ENCODE measurements at regions not wholly inside any gene's neighbourhood (a gene's known extent, or its start where the extent isn't known, plus 50 kb on each side); places are given as distances from the start of the nearest gene placed in this dataset.

- H3K27ac Mint-ChIP-seq (ENCODE audit: low read depth, unreplicated experiment) = peak overlapping the region; percentile 93
- BruUV-seq (replicated peaks) = no TSS peak
- CTCF ChIA-PET = no interaction called here
- POLR2A ChIA-PET = no interaction called here
- DNase-seq (ENCODE audit: unreplicated experiment) = no peak
- no peaks in the 10 kb centered on the region for H3K9me3 Mint-ChIP-seq (ENCODE audit: unreplicated experiment)
- no peaks in the 10 kb centered on the region for H3K27me3 Mint-ChIP-seq (ENCODE audit: insufficient read depth, unreplicated experiment)
- H3K4me1 Mint-ChIP-seq (ENCODE audit: insufficient read depth, unreplicated experiment) = peaks cover 33% of the 10 kb centered on the region
- TF ChIP-seq CTCF (IDR thresholded peaks at IDR 0.05; ENCODE audit: unreplicated experiment) = no peak
- intact Hi-C loops (cut with micrococcal nuclease) = no loop called here
- no peaks in the 10 kb centered on the region for H3K36me3 Mint-ChIP-seq (ENCODE audit: insufficient read depth, unreplicated experiment)
- no peak overlapping the region for H3K4me3 Mint-ChIP-seq (ENCODE audit: unreplicated experiment)
Measured at GRCh38 chr6:11368264-11368663, 135.8 kb upstream of the NEDD9 start.

- no peaks in the 10 kb centered on the region for H3K27me3 Mint-ChIP-seq (ENCODE audit: insufficient read depth, unreplicated experiment)
- intact Hi-C loops (cut with micrococcal nuclease) = no loop called here
- no peaks in the 10 kb centered on the region for H3K36me3 Mint-ChIP-seq (ENCODE audit: insufficient read depth, unreplicated experiment)
- DNase-seq (ENCODE audit: unreplicated experiment) = no peak
- no TSS peak for BruUV-seq (replicated peaks)
- TF ChIP-seq CTCF (IDR thresholded peaks at IDR 0.05; ENCODE audit: unreplicated experiment) = no peak
- no peak overlapping the region for H3K4me3 Mint-ChIP-seq (ENCODE audit: unreplicated experiment)
- CTCF ChIA-PET = interaction anchor here (0.6 kb wide), 1 partner anchor 93 kb away, joined by 3 read pairs; no protein-coding TSS in a partner anchor
- H3K9me3 Mint-ChIP-seq (ENCODE audit: unreplicated experiment) = no peaks in the 10 kb centered on the region
- peak overlapping the region; percentile 93 for H3K27ac Mint-ChIP-seq (ENCODE audit: low read depth, unreplicated experiment)
- H3K4me1 Mint-ChIP-seq (ENCODE audit: insufficient read depth, unreplicated experiment) = peaks cover 33% of the 10 kb centered on the region
- POLR2A ChIA-PET = no interaction called here
Measured at GRCh38 chr6:11367638-11368199, 135.3 kb upstream of the NEDD9 start.

- Mint-ChIP-seq H3K4me3 (ENCODE audit: unreplicated experiment) (no peak overlapping the region), H3K27ac (ENCODE audit: low read depth, unreplicated experiment) (peak overlapping the region; percentile 93), H3K36me3 (ENCODE audit: insufficient read depth, unreplicated experiment) (no peaks in the 10 kb centered on the region), H3K9me3 (ENCODE audit: unreplicated experiment) (no peaks in the 10 kb centered on the region), H3K4me1 (ENCODE audit: insufficient read depth, unreplicated experiment) (peaks cover 33% of the 10 kb centered on the region), H3K27me3 (ENCODE audit: insufficient read depth, unreplicated experiment) (no peaks in the 10 kb centered on the region)
- BruUV-seq (replicated peaks) = no TSS peak
- CTCF ChIA-PET = interaction anchor here (0.6 kb wide), 1 partner anchor 94 kb away, joined by 3 read pairs; no protein-coding TSS in a partner anchor
- intact Hi-C loops (cut with micrococcal nuclease) = no loop called here
- POLR2A ChIA-PET = interaction anchor here (0.6 kb wide), 1 partner anchor 265 kb away, joined by 3 read pairs; no protein-coding TSS in a partner anchor
- DNase-seq (ENCODE audit: unreplicated experiment) = no peak
- no peak for TF ChIP-seq CTCF (IDR thresholded peaks at IDR 0.05; ENCODE audit: unreplicated experiment)
Measured at GRCh38 chr6:11366934-11367637, 134.6 kb upstream of the NEDD9 start.

- H3K27ac Mint-ChIP-seq (ENCODE audit: low read depth, unreplicated experiment) = peak overlapping the region; percentile 93
- no peaks in the 10 kb centered on the region for H3K36me3 Mint-ChIP-seq (ENCODE audit: insufficient read depth, unreplicated experiment)
- no peak for TF ChIP-seq CTCF (IDR thresholded peaks at IDR 0.05; ENCODE audit: unreplicated experiment)
- H3K27me3 Mint-ChIP-seq (ENCODE audit: insufficient read depth, unreplicated experiment) = no peaks in the 10 kb centered on the region
- no peak overlapping the region for H3K4me3 Mint-ChIP-seq (ENCODE audit: unreplicated experiment)
- DNase-seq (ENCODE audit: unreplicated experiment) = no peak
- ChIA-PET CTCF (interaction anchor here (0.6 to 1.2 kb wide), 2 partner anchors 130 to 1711 kb away, joined by 3 read pairs; no protein-coding TSS in a partner anchor), POLR2A (interaction anchor here (0.6 to 0.7 kb wide), 3 partner anchors 14 to 1830 kb away, joined by 3 read pairs; no protein-coding TSS in a partner anchor)
- BruUV-seq (replicated peaks) = no TSS peak
- intact Hi-C loops (cut with micrococcal nuclease) = no loop called here
- H3K9me3 Mint-ChIP-seq (ENCODE audit: unreplicated experiment) = no peaks in the 10 kb centered on the region
- peaks cover 33% of the 10 kb centered on the region for H3K4me1 Mint-ChIP-seq (ENCODE audit: insufficient read depth, unreplicated experiment)
Measured at GRCh38 chr6:11366183-11366933, 133.9 kb upstream of the NEDD9 start.
